ENCODE measurements at regions not wholly inside any gene's neighbourhood (a gene's known extent, or its start where the extent isn't known, plus 50 kb on each side); places are given as distances from the start of the nearest gene placed in this dataset.
"Not testable (repeated sequence)": the region's sequence is repeated elsewhere in the genome, so short reads cannot be mapped to it uniquely, and the experiment has no call there.

GRCh38 chr9:7316166-7316795, 483.3 kb downstream of the DMAC1 start:
- in situ Hi-C loops (cut with HindIII; ENCODE audit: low sequenced_read_pairs), result no loop called here

DNA sequence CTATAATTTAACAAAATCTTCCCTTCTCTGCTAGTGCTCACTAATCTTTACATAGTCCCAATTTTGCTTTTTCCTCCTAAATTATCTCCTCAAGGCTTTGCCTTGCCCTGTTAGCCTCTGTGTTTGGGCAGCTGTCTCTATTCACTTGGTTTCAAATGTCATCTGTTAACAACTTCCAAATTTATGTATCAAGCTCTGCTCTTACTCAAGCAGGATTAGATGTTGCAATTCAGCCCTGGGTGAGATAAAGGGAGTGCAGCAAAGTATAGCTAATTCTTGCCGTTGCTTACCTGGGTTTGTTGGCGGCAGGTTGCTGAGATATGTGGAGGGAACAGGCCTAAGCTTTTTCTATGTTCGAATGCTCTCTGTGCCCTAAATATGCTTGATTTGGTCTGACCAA, 483.8 kb downstream of the DMAC1 start:
- in situ Hi-C loops (cut with HindIII; ENCODE audit: low sequenced_read_pairs), result no loop called here

GRCh38 chr9:7315116-7315515, 484.5 kb downstream of the DMAC1 start:
- in situ Hi-C loops (cut with HindIII; ENCODE audit: low sequenced_read_pairs), result no loop called here

DNA sequence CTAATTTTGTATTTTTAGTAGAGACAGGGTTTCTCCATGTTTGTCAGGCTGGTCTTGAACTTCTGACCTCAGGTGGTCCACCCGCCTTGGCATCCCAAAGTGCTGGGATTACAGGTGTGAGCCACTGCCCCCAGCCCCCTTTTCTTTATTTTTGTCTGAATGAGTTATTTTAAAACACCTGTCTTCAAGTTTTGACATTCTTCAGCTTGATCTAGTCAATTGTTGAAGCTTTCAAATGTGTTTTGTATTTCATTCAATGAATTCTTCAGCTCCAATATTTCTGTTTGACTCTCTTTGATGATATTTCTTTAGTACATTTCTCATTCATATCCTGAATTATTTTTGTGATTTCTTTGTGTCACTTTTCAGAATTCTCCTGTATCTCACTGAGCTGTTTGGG, 486.2 kb downstream of the DMAC1 start:
- in situ Hi-C loops (cut with HindIII; ENCODE audit: low sequenced_read_pairs), result no loop called here

DNA sequence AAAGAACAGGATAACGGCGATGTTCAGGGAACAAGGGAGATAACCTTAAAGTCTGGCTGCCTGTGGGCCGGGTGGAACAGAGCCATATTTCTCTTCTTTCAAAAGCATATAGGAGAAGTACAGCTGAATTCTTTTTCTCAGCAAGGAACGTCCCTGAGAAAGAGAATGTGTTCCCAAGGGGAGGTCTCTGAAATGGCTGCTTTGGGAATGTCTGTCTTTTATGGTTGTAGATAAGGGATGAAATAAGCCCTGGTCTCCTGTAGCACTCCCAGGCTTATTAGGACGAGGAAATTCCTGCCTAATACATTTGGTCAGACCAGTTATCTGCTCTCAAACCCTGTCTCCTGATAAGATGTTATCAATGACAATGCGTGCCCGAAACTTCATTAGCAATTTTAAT, 490.5 kb downstream of the DMAC1 start:
- in situ Hi-C loops (cut with HindIII; ENCODE audit: low sequenced_read_pairs), result not testable (repeated sequence)

DNA sequence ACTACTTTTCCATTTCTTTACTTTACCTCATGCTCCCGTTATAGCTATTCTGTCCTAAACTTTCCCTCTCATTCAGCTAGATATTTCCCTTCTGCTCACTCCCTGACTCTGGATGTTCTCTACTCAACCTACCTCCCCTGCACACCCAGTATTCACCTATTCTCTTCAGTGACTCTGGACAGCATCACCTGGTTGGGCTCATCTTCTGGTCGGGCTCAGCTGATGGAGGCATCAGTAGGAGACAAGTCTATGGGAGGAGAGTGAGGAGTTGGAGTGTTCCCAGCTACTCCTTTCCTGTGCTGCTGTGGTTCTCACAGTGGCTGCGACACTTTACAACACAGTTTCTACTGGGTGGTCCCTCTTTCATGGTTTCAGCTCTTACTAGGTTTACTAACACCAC, 493.9 kb downstream of the DMAC1 start:
- in situ Hi-C loops (cut with HindIII; ENCODE audit: low sequenced_read_pairs), result no loop called here

DNA sequence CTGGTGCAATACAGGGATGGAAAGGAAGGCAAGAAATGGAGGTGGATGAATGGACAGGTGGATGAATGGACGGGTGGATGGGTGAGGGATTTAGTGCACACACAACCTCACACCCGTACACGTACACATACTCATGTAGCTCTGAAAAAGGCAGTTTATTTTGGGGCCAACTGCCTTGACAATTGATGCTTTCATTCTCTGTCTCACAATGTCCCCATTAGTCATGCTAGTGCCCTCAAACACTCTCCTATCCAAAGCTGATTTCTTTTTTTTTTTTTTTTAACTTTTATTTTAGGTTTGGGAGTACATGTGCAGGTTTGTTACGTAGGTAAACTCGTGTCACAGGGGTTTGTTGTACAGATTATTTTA, 495.0 kb downstream of the DMAC1 start:
- in situ Hi-C loops (cut with HindIII; ENCODE audit: low sequenced_read_pairs), result no loop called here

DNA sequence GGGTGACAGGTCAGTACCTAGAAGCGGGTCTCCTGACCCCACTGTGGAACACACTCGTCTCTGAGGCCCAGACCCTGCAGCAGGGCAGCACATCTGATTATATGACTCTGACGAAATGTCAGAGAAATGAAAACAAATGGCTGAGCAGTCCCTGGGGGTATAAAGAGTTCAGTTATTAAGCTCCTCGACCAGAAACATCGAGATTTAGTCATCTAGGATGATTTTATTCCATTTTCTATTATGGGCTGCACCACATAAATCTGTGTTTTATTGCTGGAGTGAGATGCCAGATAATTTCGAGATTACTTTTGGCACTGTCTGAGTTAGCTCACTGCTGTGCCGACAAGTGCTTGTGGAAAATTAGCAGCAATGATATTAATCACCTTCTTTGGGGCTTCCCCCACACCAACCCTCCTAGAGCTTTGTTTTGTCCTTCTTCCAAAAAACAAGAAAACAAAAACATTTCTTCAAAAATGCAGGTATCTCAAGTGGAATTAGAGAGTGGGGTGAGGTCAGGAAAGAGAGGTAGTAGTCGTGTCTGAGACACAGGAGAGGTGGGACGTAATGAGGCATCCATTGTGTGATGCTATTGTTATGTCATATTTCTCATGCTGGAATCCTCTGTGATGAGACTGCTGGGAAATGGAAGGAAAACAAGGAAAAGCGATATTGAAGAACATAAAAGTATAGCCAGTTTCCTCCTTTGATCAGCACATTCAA, 495.5 kb downstream of the DMAC1 start:
- in situ Hi-C loops (cut with HindIII; ENCODE audit: low sequenced_read_pairs), result no loop called here

- in situ Hi-C loops (cut with HindIII; ENCODE audit: low sequenced_read_pairs), result no loop called here
Measured at GRCh38 chr9:7300484-7300883, 499.1 kb downstream of the DMAC1 start.

DNA sequence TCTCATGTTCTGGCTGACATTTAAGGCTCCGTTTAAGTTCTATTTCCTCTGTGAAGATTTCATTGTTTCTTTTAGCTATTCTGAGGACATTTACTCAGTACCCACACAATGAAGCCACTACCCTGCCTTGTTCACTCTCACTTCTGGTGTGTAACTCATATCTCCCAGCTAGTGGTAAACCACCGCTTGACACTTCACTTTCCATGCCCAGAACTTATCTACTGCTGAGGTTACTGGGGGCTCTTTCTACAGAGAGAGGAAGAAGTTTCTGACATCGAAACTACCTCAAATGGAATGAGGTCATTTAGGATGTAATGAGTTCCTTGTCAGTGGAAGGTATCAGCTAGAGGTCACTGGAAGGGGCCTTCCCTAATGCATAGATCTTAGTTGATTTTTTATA, 501.5 kb downstream of the DMAC1 start:
- in situ Hi-C loops (cut with HindIII; ENCODE audit: low sequenced_read_pairs), result no loop called here

DNA sequence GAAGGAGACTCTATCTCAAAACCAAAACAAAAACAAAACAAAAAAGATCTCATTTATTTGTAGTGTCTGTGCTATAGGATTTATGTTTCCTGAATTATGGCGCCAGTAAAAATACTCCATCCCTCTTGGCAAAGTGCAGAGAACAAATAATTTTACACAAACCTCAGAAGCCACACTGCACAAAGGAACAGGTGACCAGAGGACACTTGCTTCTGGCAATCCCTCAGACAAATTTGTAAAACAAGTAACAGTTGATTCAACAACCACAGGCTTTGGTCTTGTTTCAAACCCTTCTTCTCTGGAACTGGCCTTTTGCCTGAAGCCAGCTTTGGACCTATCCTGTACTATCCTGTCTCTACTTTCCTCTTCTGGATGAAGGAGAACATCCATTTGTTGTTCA, 502.1 kb downstream of the DMAC1 start:
- in situ Hi-C loops (cut with HindIII; ENCODE audit: low sequenced_read_pairs), result no loop called here

DNA sequence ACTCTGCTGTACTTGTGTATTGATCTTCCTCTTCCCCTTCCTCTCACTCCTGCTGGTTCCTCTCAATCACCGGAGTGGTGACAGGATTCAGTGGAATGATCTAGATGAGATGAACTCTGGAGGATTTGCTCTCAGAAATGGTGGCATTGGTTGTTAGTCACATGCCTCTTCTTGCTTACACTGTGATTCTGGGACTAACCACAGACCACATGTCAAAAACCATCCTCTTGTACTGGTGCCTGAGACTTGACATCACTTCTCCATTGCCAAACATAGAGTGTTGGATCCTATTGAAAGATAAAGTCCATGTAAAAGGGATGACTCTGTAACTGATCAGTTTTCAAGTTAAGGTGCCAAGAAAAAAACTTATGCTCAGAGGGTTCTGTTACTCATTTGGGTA, 506.5 kb downstream of the DMAC1 start:
- in situ Hi-C loops (cut with HindIII; ENCODE audit: low sequenced_read_pairs), result no loop called here

DNA sequence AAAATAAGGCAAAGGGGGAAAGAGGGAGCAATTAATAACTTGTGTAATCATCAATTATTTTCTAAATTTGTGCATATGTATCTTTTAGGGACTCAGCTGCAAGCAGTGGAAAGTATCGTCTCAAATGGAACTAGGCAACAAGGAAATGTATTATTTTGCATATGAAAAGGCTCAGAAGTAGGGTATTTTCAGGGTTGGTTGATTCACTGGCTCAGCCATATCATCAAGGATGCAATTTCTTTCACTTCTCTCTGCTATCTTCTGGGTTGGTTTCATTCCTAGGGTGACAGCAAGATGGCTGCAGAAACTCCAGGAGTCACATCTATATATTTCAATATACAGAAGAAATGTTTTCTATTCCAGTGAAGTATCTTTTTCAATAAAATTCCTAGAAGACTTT, 509.8 kb downstream of the DMAC1 start:
- in situ Hi-C loops (cut with HindIII; ENCODE audit: low sequenced_read_pairs), result no loop called here

- in situ Hi-C loops (cut with HindIII; ENCODE audit: low sequenced_read_pairs), result no loop called here
Measured at GRCh38 chr9:7287986-7288385, 511.6 kb downstream of the DMAC1 start.

DNA sequence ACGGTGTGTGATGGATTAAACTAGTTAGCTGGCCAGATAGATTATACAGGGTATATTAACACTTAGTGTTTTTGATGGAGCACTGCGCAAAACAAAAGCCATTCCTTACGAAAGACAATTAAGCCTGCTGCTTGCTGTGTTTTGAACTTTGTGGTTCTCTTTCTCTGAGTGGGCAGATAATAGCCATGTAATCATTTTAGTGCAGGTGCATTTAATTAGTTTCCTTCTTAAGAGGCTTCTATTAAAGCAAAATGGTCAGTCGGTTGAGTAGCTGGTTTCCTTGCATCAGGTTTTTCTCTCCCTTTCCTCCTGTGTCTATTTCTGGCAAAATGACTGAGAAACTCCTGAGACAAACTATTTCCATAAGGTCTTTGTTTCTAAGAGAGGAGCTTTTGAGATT, 512.5 kb downstream of the DMAC1 start:
- in situ Hi-C loops (cut with HindIII; ENCODE audit: low sequenced_read_pairs), result no loop called here

DNA sequence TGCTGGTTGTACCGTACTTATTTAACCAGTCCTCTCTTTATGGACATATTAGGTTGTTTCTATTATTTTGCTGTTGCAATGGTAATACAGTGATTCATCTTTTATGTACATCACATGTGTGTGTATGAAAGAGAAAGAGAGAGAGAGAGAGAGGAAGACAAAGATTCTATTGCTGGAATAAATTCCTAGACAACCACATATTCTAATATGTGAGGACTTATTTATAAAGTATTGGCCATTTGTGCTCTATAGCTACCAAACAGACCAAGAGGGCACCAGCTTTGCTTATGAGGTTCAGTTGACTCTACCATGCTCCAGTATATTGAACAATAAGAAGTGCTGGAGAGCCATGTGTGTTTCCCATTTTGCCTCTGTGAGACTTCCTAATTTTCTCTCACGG, 513.5 kb downstream of the DMAC1 start:
- in situ Hi-C loops (cut with HindIII; ENCODE audit: low sequenced_read_pairs), result no loop called here

- in situ Hi-C loops (cut with HindIII; ENCODE audit: low sequenced_read_pairs), result no loop called here
Measured at GRCh38 chr9:7285199-7285598, 514.4 kb downstream of the DMAC1 start.

- in situ Hi-C loops (cut with HindIII; ENCODE audit: low sequenced_read_pairs), result no loop called here
Measured at GRCh38 chr9:7284517-7284916, 515.1 kb downstream of the DMAC1 start.

DNA sequence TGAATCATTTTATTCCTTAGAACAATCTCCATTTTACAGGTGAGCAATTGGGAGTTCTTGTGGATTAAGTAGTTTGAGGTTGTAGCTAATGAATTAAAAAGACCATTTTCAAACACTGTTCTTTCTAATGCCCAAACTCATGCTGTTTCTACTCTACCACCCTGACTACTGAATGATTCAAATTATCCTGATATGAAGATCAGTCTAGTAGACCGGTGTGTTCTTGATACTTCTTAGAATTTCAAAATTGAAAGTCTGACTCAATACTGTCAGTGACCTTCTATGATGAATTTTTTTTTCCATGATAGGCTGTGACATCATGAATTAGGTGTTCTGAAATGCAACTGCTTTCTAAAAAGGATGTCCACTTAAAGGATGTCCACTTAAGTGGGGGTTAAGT, 515.5 kb downstream of the DMAC1 start:
- in situ Hi-C loops (cut with HindIII; ENCODE audit: low sequenced_read_pairs), result no loop called here

DNA sequence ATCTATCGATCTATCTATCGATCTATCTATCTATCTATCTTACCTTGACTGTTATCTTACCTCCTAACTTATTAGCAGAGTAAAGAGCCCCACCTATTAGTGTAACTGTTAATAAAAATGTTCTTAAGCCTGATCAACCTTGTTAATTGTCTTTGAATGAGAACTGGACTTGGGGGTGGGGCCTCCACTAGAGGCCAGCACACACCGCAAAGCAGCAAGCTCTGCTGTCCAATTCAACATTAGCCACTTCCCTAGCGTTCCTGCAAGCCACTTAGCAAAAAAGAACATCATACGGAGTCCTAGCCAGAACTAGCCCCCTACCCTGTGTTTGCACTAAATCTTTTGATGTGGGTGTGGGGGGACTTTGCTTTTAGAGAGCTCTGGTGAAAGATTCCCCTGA, 515.8 kb downstream of the KDM4C start:
- in situ Hi-C loops (cut with HindIII; ENCODE audit: low sequenced_read_pairs), result no loop called here

- in situ Hi-C loops (cut with HindIII; ENCODE audit: low sequenced_read_pairs), result no loop called here
Measured at GRCh38 chr9:7266911-7267595, 509.3 kb downstream of the KDM4C start.

- in situ Hi-C loops (cut with HindIII; ENCODE audit: low sequenced_read_pairs), result no loop called here
Measured at GRCh38 chr9:7265181-7265580, 507.4 kb downstream of the KDM4C start.

Measured in endothelial cell of hepatic sinusoid (primary cell).